NCI-H526 treated with DMSO at 0.1 percent for 48 hours (cell line): ENCODE measurements at regions not wholly inside any gene's neighbourhood (a gene's known extent, or its start where the extent isn't known, plus 50 kb on each side); places are given as distances from the start of the nearest gene placed in this dataset.
"Not testable (repeated sequence)": the region's sequence is repeated elsewhere in the genome, so short reads cannot be mapped to it uniquely, and the experiment has no call there.

Experiments
- DNase-seq: peaks from one replicate; lab custom pipeline; 2025; lab: John Stamatoyannopoulos, UW

- DNase-seq: no peak
Measured at GRCh38 chr2:7525746-7526145, 608.5 kb downstream of the RNF144A start.

GRCh38 chr2:7527165-7527722 is 610.0 kb downstream of the RNF144A start:
- no peak for DNase-seq

- no peak for DNase-seq
Measured at GRCh38 chr2:7530001-7530400, 612.8 kb downstream of the RNF144A start.

- DNase-seq: no peak
Measured at GRCh38 chr2:7539077-7539476, 621.9 kb downstream of the RNF144A start.

- no peak for DNase-seq
Measured at GRCh38 chr2:7539760-7540159, 622.5 kb downstream of the RNF144A start.

GRCh38 chr2:7552825-7553570 is 635.8 kb downstream of the RNF144A start:
- DNase-seq: no peak

GRCh38 chr2:7555260-7555659 is 638.0 kb downstream of the RNF144A start:
- DNase-seq: no peak

- no peak for DNase-seq
Measured at GRCh38 chr2:7557376-7557775, 640.2 kb downstream of the RNF144A start.

GRCh38 chr2:7559791-7560190 is 642.6 kb downstream of the RNF144A start:
- DNase-seq: no peak

- DNase-seq: no peak
Measured at GRCh38 chr2:7566382-7566881, 649.2 kb downstream of the RNF144A start.

- not testable (repeated sequence) for DNase-seq
Measured at GRCh38 chr2:7567116-7567515, 649.9 kb downstream of the RNF144A start.

GRCh38 chr2:7567646-7568045 is 650.4 kb downstream of the RNF144A start:
- DNase-seq: no peak

GRCh38 chr2:7570247-7570646 is 653.0 kb downstream of the RNF144A start:
- DNase-seq: no peak

- no peak for DNase-seq
Measured at GRCh38 chr2:7571701-7572100, 654.5 kb downstream of the RNF144A start.

- DNase-seq: no peak
Measured at GRCh38 chr2:7572450-7572849, 655.2 kb downstream of the RNF144A start.

GRCh38 chr2:7573166-7573825 is 656.1 kb downstream of the RNF144A start:
- DNase-seq: no peak

- DNase-seq: no peak
Measured at GRCh38 chr2:7574385-7574784, 657.2 kb downstream of the RNF144A start.

GRCh38 chr2:7577769-7578168 is 660.6 kb downstream of the RNF144A start:
- no peak for DNase-seq

- DNase-seq: no peak
Measured at GRCh38 chr2:7584017-7584416, 666.8 kb downstream of the RNF144A start.

GRCh38 chr2:7586898-7587297 is 669.7 kb downstream of the RNF144A start:
- no peak for DNase-seq

GRCh38 chr2:7588295-7588694 is 671.1 kb downstream of the RNF144A start:
- DNase-seq: no peak

GRCh38 chr2:7592618-7593140 is 675.5 kb downstream of the RNF144A start:
- DNase-seq: no peak

GRCh38 chr2:7593360-7593759 is 676.1 kb downstream of the RNF144A start:
- DNase-seq: no peak
